ENCODE measurements at regions not wholly inside any gene's neighbourhood (a gene's known extent, or its start where the extent isn't known, plus 50 kb on each side); places are given as distances from the start of the nearest gene placed in this dataset.

- Histone ChIP-seq H3K27me3 (ENCODE audit: low read length) (peaks cover 52% of the 10 kb centered on the region), H3K4me3 (ENCODE audit: low read length) (no peak overlapping the region), H3K9ac (ENCODE audit: low read length) (no peak overlapping the region), H3K79me2 (ENCODE audit: low read length) (no peaks in the 10 kb centered on the region), H3F3A (ENCODE audit: low read length, unreplicated experiment) (no peaks in the 10 kb centered on the region), H2AFZ (ENCODE audit: low read length) (no peak overlapping the region), H3K4me1 (ENCODE audit: insufficient read depth, low read length) (no peaks in the 10 kb centered on the region), H3K9me3 (ENCODE audit: low read length) (no peaks in the 10 kb centered on the region), H3K9me2 (replicated peaks; ENCODE audit: low read length) (no peaks in the 10 kb centered on the region), H3K4me2 (ENCODE audit: low read length) (no peak overlapping the region), H4K20me1 (ENCODE audit: low read length) (no peaks in the 10 kb centered on the region), H3K27ac (ENCODE audit: low read length) (no peak overlapping the region), H3K36me3 (ENCODE audit: low read depth, low read length) (no peaks in the 10 kb centered on the region)
- DNase-seq = no peak
- CTCF ChIA-PET = no interaction called here
- TF ChIP-seq CTCF (conservative IDR thresholded peaks at IDR 0.05; ENCODE audit: low read depth, low read length) = no peak
- no peak for TF ChIP-seq EZH2 (IDR thresholded peaks at IDR 0.05; ENCODE audit: low read length, unreplicated experiment)
- no peak for TF ChIP-seq EZH2phosphoT487 (IDR thresholded peaks at IDR 0.05; ENCODE audit: borderline replicate concordance, low read length)
- POLR2A ChIA-PET (ENCODE audit: unreplicated experiment) = no interaction called here
- no TSS peak for BruUV-seq (replicated peaks)
- intact Hi-C loops (cut with micrococcal nuclease) = no loop called here
- ATAC-seq = no peak
These were observed 95.0 kb downstream of the SLC30A10 start for GRCh38 chr1:219833214-219833815.

DNA sequence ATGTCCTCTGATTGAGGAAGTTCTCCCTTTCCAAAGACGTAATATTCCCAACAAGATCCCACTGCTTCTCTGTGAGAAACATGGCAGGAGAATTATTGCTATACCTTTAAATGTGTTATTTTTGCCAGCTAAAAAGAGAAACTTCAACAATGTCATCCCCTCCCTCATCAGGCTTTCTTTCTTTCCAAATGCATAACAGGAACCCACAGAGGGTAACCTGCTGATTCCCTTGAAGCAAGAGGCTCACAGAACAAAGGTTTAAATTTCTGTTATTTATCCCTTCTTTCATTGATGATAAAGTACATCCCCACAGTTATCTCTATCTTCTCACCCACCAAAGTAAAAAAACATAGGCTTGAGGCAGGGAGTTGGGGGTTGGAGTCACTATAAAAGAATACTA, 102.1 kb downstream of the SLC30A10 start:
- no peaks in the 10 kb centered on the region for H3K4me1 ChIP-seq (ENCODE audit: insufficient read depth, low read length)
- no TSS peak for BruUV-seq (replicated peaks)
- CTCF ChIA-PET = no interaction called here
- no peaks in the 10 kb centered on the region for H3K79me2 ChIP-seq (ENCODE audit: low read length)
- no peaks in the 10 kb centered on the region for H4K20me1 ChIP-seq (ENCODE audit: low read length)
- no peak overlapping the region for H3K9ac ChIP-seq (ENCODE audit: low read length)
- H3K4me2 ChIP-seq (ENCODE audit: low read length) = no peak overlapping the region
- DNase-seq (no peak), ATAC-seq (no peak)
- no peaks in the 10 kb centered on the region for H3K9me3 ChIP-seq (ENCODE audit: low read length)
- H2AFZ ChIP-seq (ENCODE audit: low read length) = no peak overlapping the region
- TF ChIP-seq EZH2phosphoT487 (IDR thresholded peaks at IDR 0.05; ENCODE audit: borderline replicate concordance, low read length) = no peak
- TF ChIP-seq EZH2 (IDR thresholded peaks at IDR 0.05; ENCODE audit: low read length, unreplicated experiment) = no peak
- no peak for TF ChIP-seq CTCF (conservative IDR thresholded peaks at IDR 0.05; ENCODE audit: low read depth, low read length)
- H3K4me3 ChIP-seq (ENCODE audit: low read length) = no peak overlapping the region
- intact Hi-C loops (cut with micrococcal nuclease) = no loop called here
- H3K27ac ChIP-seq (ENCODE audit: low read length) = no peak overlapping the region
- H3K36me3 ChIP-seq (ENCODE audit: low read depth, low read length) = no peaks in the 10 kb centered on the region
- POLR2A ChIA-PET (ENCODE audit: unreplicated experiment) = no interaction called here
- H3K27me3 ChIP-seq (ENCODE audit: low read length) = peaks cover 18% of the 10 kb centered on the region; the same call in 1 of the 2 replicates
- H3K9me2 ChIP-seq (replicated peaks; ENCODE audit: low read length) = no peaks in the 10 kb centered on the region
- H3F3A ChIP-seq (ENCODE audit: low read length, unreplicated experiment) = no peaks in the 10 kb centered on the region

- Histone ChIP-seq H3K9me3 (ENCODE audit: low read length) (no peaks in the 10 kb centered on the region), H4K20me1 (ENCODE audit: low read length) (no peaks in the 10 kb centered on the region), H3K9ac (ENCODE audit: low read length) (no peak overlapping the region), H3K9me2 (replicated peaks; ENCODE audit: low read length) (no peaks in the 10 kb centered on the region), H3K27me3 (ENCODE audit: low read length) (peaks cover 12% of the 10 kb centered on the region; the same call in 1 of the 2 replicates), H3K27ac (ENCODE audit: low read length) (no peak overlapping the region), H3K79me2 (ENCODE audit: low read length) (no peaks in the 10 kb centered on the region), H3K4me1 (ENCODE audit: insufficient read depth, low read length) (no peaks in the 10 kb centered on the region), H3K4me3 (ENCODE audit: low read length) (no peak overlapping the region), H2AFZ (ENCODE audit: low read length) (no peak overlapping the region), H3K36me3 (ENCODE audit: low read depth, low read length) (no peaks in the 10 kb centered on the region), H3K4me2 (ENCODE audit: low read length) (no peak overlapping the region), H3F3A (ENCODE audit: low read length, unreplicated experiment) (no peaks in the 10 kb centered on the region)
- CTCF ChIA-PET = no interaction called here
- no peak for TF ChIP-seq EZH2 (IDR thresholded peaks at IDR 0.05; ENCODE audit: low read length, unreplicated experiment)
- no peak for TF ChIP-seq CTCF (conservative IDR thresholded peaks at IDR 0.05; ENCODE audit: low read depth, low read length)
- no peak for ATAC-seq
- POLR2A ChIA-PET (ENCODE audit: unreplicated experiment) = no interaction called here
- BruUV-seq (replicated peaks) = no TSS peak
- DNase-seq = no peak
- intact Hi-C loops (cut with micrococcal nuclease) = no loop called here
These were observed 103.0 kb downstream of the SLC30A10 start for GRCh38 chr1:219825355-219825754.

Data from PC-3 (cell line).